GM23248 (cell line): ENCODE measurements at regions not wholly inside any gene's neighbourhood (a gene's known extent, or its start where the extent isn't known, plus 50 kb on each side); places are given as distances from the start of the nearest gene placed in this dataset.

Source experiments
- EZH2 ChIP-seq: fragments of 200-600 bp; sonication (generic); IDR thresholded peaks from 2 replicates; pipeline ENCODE4 v1.6.1; 2018; ENCODE audit warnings: antibody characterized with exemption, mild to moderate bottlenecking; ENCODE audit not compliant: insufficient read depth, poor library complexity, severe bottlenecking
- EZH2phosphoT487 ChIP-seq: fragments of 200-600 bp; sonication (generic); IDR thresholded peaks from 2 replicates; pipeline ENCODE4 v1.6.1; 2018; ENCODE audit warnings: antibody characterized with exemption, moderate library complexity, mild to moderate bottlenecking, low read depth; ENCODE audit not compliant: insufficient read depth

GRCh38 chr6:27575594-27576361, 102.9 kb upstream of the ZNF184 start:
- TF ChIP-seq EZH2: no peak
- no peak for TF ChIP-seq EZH2phosphoT487
